ENCODE measurements at regions not wholly inside any gene's neighbourhood (a gene's known extent, or its start where the extent isn't known, plus 50 kb on each side); places are given as distances from the start of the nearest gene placed in this dataset.

GRCh38 chr10:35723059-35723458 lies 81.0 kb upstream of the FZD8 start:
- no peak for DNase-seq
- no peak overlapping the region for H3K4me3 Mint-ChIP-seq
- no peak for TF ChIP-seq CTCF (IDR thresholded peaks at IDR 0.05)
- no peak overlapping the region for H3K27ac Mint-ChIP-seq
- ChIA-PET POLR2A (no interaction called here), CTCF (no interaction called here)
- H3K36me3 Mint-ChIP-seq (ENCODE audit: low read depth), result no peaks in the 10 kb centered on the region
- intact Hi-C loops (cut with micrococcal nuclease), result no loop called here
- no peaks in the 10 kb centered on the region for H3K27me3 Mint-ChIP-seq
- H3K4me1 Mint-ChIP-seq, result no peaks in the 10 kb centered on the region
- H3K9me3 Mint-ChIP-seq, result no peaks in the 10 kb centered on the region
- ATAC-seq (ENCODE audit: low read depth), result no peak

GRCh38 chr10:35722636-35723035 lies 80.5 kb upstream of the FZD8 start:
- no peak for TF ChIP-seq CTCF (IDR thresholded peaks at IDR 0.05)
- no peak for ATAC-seq (ENCODE audit: low read depth)
- ChIA-PET POLR2A (no interaction called here), CTCF (no interaction called here)
- H3K36me3 Mint-ChIP-seq (ENCODE audit: low read depth), result no peaks in the 10 kb centered on the region
- H3K4me3 Mint-ChIP-seq, result no peak overlapping the region
- no peaks in the 10 kb centered on the region for H3K27me3 Mint-ChIP-seq
- no peak overlapping the region for H3K27ac Mint-ChIP-seq
- no peaks in the 10 kb centered on the region for H3K4me1 Mint-ChIP-seq
- no peaks in the 10 kb centered on the region for H3K9me3 Mint-ChIP-seq
- intact Hi-C loops (cut with micrococcal nuclease), result no loop called here
- no peak for DNase-seq

- CTCF ChIA-PET, result no interaction called here
- intact Hi-C loops (cut with micrococcal nuclease), result no loop called here
- H3K9me3 Mint-ChIP-seq, result no peaks in the 10 kb centered on the region
Measured at GRCh38 chr10:35722226-35722625, 80.1 kb upstream of the FZD8 start.

GRCh38 chr10:35720366-35720765 lies 78.3 kb upstream of the FZD8 start:
- TF ChIP-seq CTCF (IDR thresholded peaks at IDR 0.05), result no peak
- Mint-ChIP-seq H3K36me3 (ENCODE audit: low read depth) (no peaks in the 10 kb centered on the region), H3K4me1 (no peaks in the 10 kb centered on the region), H3K27me3 (no peaks in the 10 kb centered on the region), H3K9me3 (no peaks in the 10 kb centered on the region), H3K27ac (no peak overlapping the region), H3K4me3 (no peak overlapping the region)
- ChIA-PET POLR2A (no interaction called here), CTCF (no interaction called here)
- no peak for DNase-seq
- intact Hi-C loops (cut with micrococcal nuclease), result no loop called here
- no peak for ATAC-seq (ENCODE audit: low read depth)

More at GRCh38 chr10:35722226-35722625, 80.1 kb upstream of the FZD8 start:
- TF ChIP-seq CTCF (IDR thresholded peaks at IDR 0.05), result no peak
- POLR2A ChIA-PET, result no interaction called here
- Mint-ChIP-seq H3K27me3 (no peaks in the 10 kb centered on the region), H3K4me1 (no peaks in the 10 kb centered on the region), H3K27ac (no peak overlapping the region), H3K36me3 (ENCODE audit: low read depth) (no peaks in the 10 kb centered on the region), H3K4me3 (no peak overlapping the region)
- no peak for DNase-seq
- ATAC-seq (ENCODE audit: low read depth), result no peak

- POLR2A ChIA-PET, result no interaction called here
- H3K27ac Mint-ChIP-seq, result no peak overlapping the region
- H3K4me3 Mint-ChIP-seq, result no peak overlapping the region
- no peaks in the 10 kb centered on the region for H3K9me3 Mint-ChIP-seq
- H3K27me3 Mint-ChIP-seq, result peaks cover 2% of the 10 kb centered on the region
- no peaks in the 10 kb centered on the region for H3K4me1 Mint-ChIP-seq
- intact Hi-C loops (cut with micrococcal nuclease), result no loop called here
- ATAC-seq (ENCODE audit: low read depth) (no peak), DNase-seq (no peak)
- H3K36me3 Mint-ChIP-seq (ENCODE audit: low read depth), result no peaks in the 10 kb centered on the region
- CTCF ChIA-PET, result no interaction called here
- TF ChIP-seq CTCF (IDR thresholded peaks at IDR 0.05), result no peak
Measured at GRCh38 chr10:35716776-35717175, 74.7 kb upstream of the FZD8 start.
